ENCODE measurements at regions not wholly inside any gene's neighbourhood (a gene's known extent, or its start where the extent isn't known, plus 50 kb on each side); places are given as distances from the start of the nearest gene placed in this dataset.

- Histone ChIP-seq H3K27me3 (no peaks in the 10 kb centered on the region), H3K4me2 (peak overlapping the region; percentile 41), H2AFZ (replicated peaks) (no peak overlapping the region), H3K9me3 (ENCODE audit: low read depth) (no peaks in the 10 kb centered on the region), H3K4me1 (peaks cover 9% of the 10 kb centered on the region), H3K9ac (no peak overlapping the region), H3K27ac (no peak overlapping the region), H4K20me1 (ENCODE audit: low read depth) (no peaks in the 10 kb centered on the region), H3K4me3 (no peak overlapping the region), H3K79me2 (ENCODE audit: low read depth) (no peaks in the 10 kb centered on the region), H3K36me3 (no peaks in the 10 kb centered on the region), H3F3A (ENCODE audit: low read depth) (no peaks in the 10 kb centered on the region)
- TF ChIP-seq, protein P1, sequence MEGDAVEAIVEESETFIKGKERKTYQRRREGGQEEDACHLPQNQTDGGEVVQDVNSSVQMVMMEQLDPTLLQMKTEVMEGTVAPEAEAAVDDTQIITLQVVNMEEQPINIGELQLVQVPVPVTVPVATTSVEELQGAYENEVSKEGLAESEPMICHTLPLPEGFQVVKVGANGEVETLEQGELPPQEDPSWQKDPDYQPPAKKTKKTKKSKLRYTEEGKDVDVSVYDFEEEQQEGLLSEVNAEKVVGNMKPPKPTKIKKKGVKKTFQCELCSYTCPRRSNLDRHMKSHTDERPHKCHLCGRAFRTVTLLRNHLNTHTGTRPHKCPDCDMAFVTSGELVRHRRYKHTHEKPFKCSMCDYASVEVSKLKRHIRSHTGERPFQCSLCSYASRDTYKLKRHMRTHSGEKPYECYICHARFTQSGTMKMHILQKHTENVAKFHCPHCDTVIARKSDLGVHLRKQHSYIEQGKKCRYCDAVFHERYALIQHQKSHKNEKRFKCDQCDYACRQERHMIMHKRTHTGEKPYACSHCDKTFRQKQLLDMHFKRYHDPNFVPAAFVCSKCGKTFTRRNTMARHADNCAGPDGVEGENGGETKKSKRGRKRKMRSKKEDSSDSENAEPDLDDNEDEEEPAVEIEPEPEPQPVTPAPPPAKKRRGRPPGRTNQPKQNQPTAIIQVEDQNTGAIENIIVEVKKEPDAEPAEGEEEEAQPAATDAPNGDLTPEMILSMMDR (IDR thresholded peaks at IDR 0.05): no peak
- TF ChIP-seq EZH2 (IDR thresholded peaks at IDR 0.05): no peak
- TF ChIP-seq EZH2phosphoT487 (IDR thresholded peaks at IDR 0.05): no peak
- Mint-ChIP-seq H3K36me3 (no peaks in the 10 kb centered on the region), H3K9me3 (peaks cover 8% of the 10 kb centered on the region), H3K4me1 (no peaks in the 10 kb centered on the region), H3K27ac (no peak overlapping the region), H3K27me3 (ENCODE audit: insufficient read depth, low read depth) (peaks cover 3% of the 10 kb centered on the region), H3K4me3 (no peak overlapping the region)
- DNase-seq (ENCODE audit: low spot score): no peak
Measured at GRCh38 chr6:165939047-165939446, 228.6 kb downstream of the TBXT start.

GRCh38 chr6:165937564-165938358 is 229.9 kb downstream of the TBXT start:
- Histone ChIP-seq H3K4me2 (no peak overlapping the region), H3K27ac (no peak overlapping the region), H3K27me3 (no peaks in the 10 kb centered on the region), H3K9ac (no peak overlapping the region), H3K4me1 (peaks cover 9% of the 10 kb centered on the region), H3K79me2 (ENCODE audit: low read depth) (no peaks in the 10 kb centered on the region), H2AFZ (replicated peaks) (no peak overlapping the region), H3K9me3 (ENCODE audit: low read depth) (no peaks in the 10 kb centered on the region), H3K36me3 (no peaks in the 10 kb centered on the region), H3K4me3 (no peak overlapping the region), H4K20me1 (ENCODE audit: low read depth) (no peaks in the 10 kb centered on the region), H3F3A (ENCODE audit: low read depth) (no peaks in the 10 kb centered on the region)
- H3K27ac Mint-ChIP-seq: no peak overlapping the region
- H3K4me3 Mint-ChIP-seq: no peak overlapping the region
- H3K4me1 Mint-ChIP-seq: no peaks in the 10 kb centered on the region
- no peaks in the 10 kb centered on the region for H3K36me3 Mint-ChIP-seq
- DNase-seq (ENCODE audit: low spot score): no peak
- TF ChIP-seq, protein P1 (IDR thresholded peaks at IDR 0.05): no peak
- TF ChIP-seq EZH2phosphoT487 (IDR thresholded peaks at IDR 0.05) (no peak), EZH2 (IDR thresholded peaks at IDR 0.05) (no peak)
- H3K9me3 Mint-ChIP-seq: peaks cover 8% of the 10 kb centered on the region
- peaks cover 3% of the 10 kb centered on the region for H3K27me3 Mint-ChIP-seq (ENCODE audit: insufficient read depth, low read depth)

GRCh38 chr6:165936660-165937059 is 231.0 kb downstream of the TBXT start:
- peaks cover 6% of the 10 kb centered on the region for H3K9me3 Mint-ChIP-seq

More at GRCh38 chr6:165936660-165937059, 231.0 kb downstream of the TBXT start:
- H4K20me1 ChIP-seq (ENCODE audit: low read depth): no peaks in the 10 kb centered on the region
- no peak overlapping the region for H3K9ac ChIP-seq
- Mint-ChIP-seq H3K27ac (no peak overlapping the region), H3K27me3 (ENCODE audit: insufficient read depth, low read depth) (peaks cover 3% of the 10 kb centered on the region), H3K36me3 (no peaks in the 10 kb centered on the region), H3K4me1 (no peaks in the 10 kb centered on the region), H3K4me3 (no peak overlapping the region)
- no peaks in the 10 kb centered on the region for H3F3A ChIP-seq (ENCODE audit: low read depth)
- H3K4me1 ChIP-seq: peaks cover 9% of the 10 kb centered on the region
- H3K27me3 ChIP-seq: no peaks in the 10 kb centered on the region
- H2AFZ ChIP-seq (replicated peaks): no peak overlapping the region
- H3K4me3 ChIP-seq: no peak overlapping the region
- H3K79me2 ChIP-seq (ENCODE audit: low read depth): no peaks in the 10 kb centered on the region
- no peak overlapping the region for H3K27ac ChIP-seq
- DNase-seq (ENCODE audit: low spot score): no peak
- TF ChIP-seq, protein P1 (IDR thresholded peaks at IDR 0.05): no peak
- TF ChIP-seq EZH2phosphoT487 (IDR thresholded peaks at IDR 0.05) (no peak), EZH2 (IDR thresholded peaks at IDR 0.05) (no peak)
- H3K36me3 ChIP-seq: no peaks in the 10 kb centered on the region
- H3K9me3 ChIP-seq (ENCODE audit: low read depth): no peaks in the 10 kb centered on the region
- H3K4me2 ChIP-seq: no peak overlapping the region
